ENCODE measurements at regions not wholly inside any gene's neighbourhood (a gene's known extent, or its start where the extent isn't known, plus 50 kb on each side); places are given as distances from the start of the nearest gene placed in this dataset.

DNA sequence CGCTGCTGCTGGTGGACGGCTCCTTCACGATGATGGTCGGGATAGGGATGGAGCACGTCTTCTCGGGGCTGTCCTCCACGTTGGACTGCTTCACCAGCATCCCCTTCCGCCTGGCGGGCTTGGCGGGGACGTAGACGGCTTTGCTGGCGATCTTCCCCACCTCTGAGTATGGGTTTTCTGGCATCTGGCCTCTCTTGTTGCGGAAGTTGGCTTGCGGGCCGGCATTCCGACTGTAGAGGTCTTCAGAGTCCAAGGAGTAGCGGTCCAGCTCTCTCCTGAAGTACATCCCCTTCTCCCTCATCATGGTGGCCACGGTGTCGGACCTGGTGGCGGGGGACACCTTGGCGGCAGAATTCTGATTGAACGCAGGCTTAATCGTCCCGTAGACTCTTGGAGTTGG is 88.8 kb downstream of the CTTN start:
- no peak for TF ChIP-seq RAD21 (conservative IDR thresholded peaks at IDR 0.05)
- TF ChIP-seq, protein P1, sequence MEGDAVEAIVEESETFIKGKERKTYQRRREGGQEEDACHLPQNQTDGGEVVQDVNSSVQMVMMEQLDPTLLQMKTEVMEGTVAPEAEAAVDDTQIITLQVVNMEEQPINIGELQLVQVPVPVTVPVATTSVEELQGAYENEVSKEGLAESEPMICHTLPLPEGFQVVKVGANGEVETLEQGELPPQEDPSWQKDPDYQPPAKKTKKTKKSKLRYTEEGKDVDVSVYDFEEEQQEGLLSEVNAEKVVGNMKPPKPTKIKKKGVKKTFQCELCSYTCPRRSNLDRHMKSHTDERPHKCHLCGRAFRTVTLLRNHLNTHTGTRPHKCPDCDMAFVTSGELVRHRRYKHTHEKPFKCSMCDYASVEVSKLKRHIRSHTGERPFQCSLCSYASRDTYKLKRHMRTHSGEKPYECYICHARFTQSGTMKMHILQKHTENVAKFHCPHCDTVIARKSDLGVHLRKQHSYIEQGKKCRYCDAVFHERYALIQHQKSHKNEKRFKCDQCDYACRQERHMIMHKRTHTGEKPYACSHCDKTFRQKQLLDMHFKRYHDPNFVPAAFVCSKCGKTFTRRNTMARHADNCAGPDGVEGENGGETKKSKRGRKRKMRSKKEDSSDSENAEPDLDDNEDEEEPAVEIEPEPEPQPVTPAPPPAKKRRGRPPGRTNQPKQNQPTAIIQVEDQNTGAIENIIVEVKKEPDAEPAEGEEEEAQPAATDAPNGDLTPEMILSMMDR (IDR thresholded peaks at IDR 0.05; ENCODE audit: poor library complexity, severe bottlenecking) = no peak
- TF ChIP-seq EP300 (conservative IDR thresholded peaks at IDR 0.05; ENCODE audit: poor library complexity, severe bottlenecking) = no peak
- TF ChIP-seq EZH2 (IDR thresholded peaks at IDR 0.05; ENCODE audit: borderline replicate concordance, insufficient read depth, low read length, poor library complexity, severe bottlenecking) = no peak
